ENCODE measurements at regions not wholly inside any gene's neighbourhood (a gene's known extent, or its start where the extent isn't known, plus 50 kb on each side); places are given as distances from the start of the nearest gene placed in this dataset.

GRCh38 chr14:101336183-101336582, 225.1 kb upstream of the DIO3 start:
- Histone ChIP-seq H3K36me3 (replicated peaks in 1 of 2; ENCODE audit: control insufficient read depth in 1 of 2, insufficient read depth in 2 of 2, low read length in 1 of 2) (no peaks in the 10 kb centered on the region), H3K9ac (no peak overlapping the region), H3K4me1 (ENCODE audit: control insufficient read depth in 1 of 2, insufficient read depth in 2 of 2, low read depth in 1 of 2, low read length in 1 of 2) (peaks cover 0 to 4% of the 10 kb centered on the region in 2 experiments; a peak in 1 of 4 replicates), H3K27ac (ENCODE audit: low read depth in 2 of 2, low read length in 1 of 2) (no peak overlapping the region), H3K4me2 (no peak overlapping the region), H3F3A (replicated peaks; ENCODE audit: insufficient read depth) (no peaks in the 10 kb centered on the region), H4K20me1 (ENCODE audit: insufficient read depth) (no peaks in the 10 kb centered on the region), H3K79me2 (ENCODE audit: insufficient read depth) (no peaks in the 10 kb centered on the region), H3K4me3 (ENCODE audit: low read depth in 2 of 2, low read length in 1 of 2) (no peak overlapping the region), H3K27me3 (ENCODE audit: insufficient read depth) (no peaks in the 10 kb centered on the region), H3K9me3 (no peaks in the 10 kb centered on the region), H2AFZ (ENCODE audit: low read depth) (no peak overlapping the region), H3K9me2 (no peaks in the 10 kb centered on the region)
- TF ChIP-seq RAD21 (IDR thresholded peaks at IDR 0.05; ENCODE audit: low read length) (no peak), CTCF (IDR thresholded peaks at IDR 0.05) (no peak), GATA2 (CRISPR knock-in tag; IDR thresholded peaks at IDR 0.05) (no peak), FOXJ3 (CRISPR knock-in tag; IDR thresholded peaks at IDR 0.05) (no peak), RXRA (IDR thresholded peaks at IDR 0.05; ENCODE audit: borderline replicate concordance, low read depth) (no peak), JUND (IDR thresholded peaks at IDR 0.05) (no peak), POLR2AphosphoS5 (IDR thresholded peaks at IDR 0.05; ENCODE audit: low read depth, low read length) (no peak), TAF1 (IDR thresholded peaks at IDR 0.05; ENCODE audit: borderline replicate concordance, low read depth, low read length) (no peak), EP300 (IDR thresholded peaks at IDR 0.05; ENCODE audit: borderline replicate concordance in 1 of 2, low read depth in 1 of 2, low read length in 1 of 2) (no peak), ELF1 (IDR thresholded peaks at IDR 0.05) (no peak), USF2 (IDR thresholded peaks at IDR 0.05; ENCODE audit: borderline replicate concordance, low read depth, low read length) (no peak), IRF3 (IDR thresholded peaks at IDR 0.05; ENCODE audit: low read depth, low read length) (no peak), USF1 (IDR thresholded peaks at IDR 0.05; ENCODE audit: borderline replicate concordance, low read depth) (no peak)
- ChIA-PET POLR2A (no interaction called here), CTCF (no interaction called here)
- no peak for DNase-seq

GRCh38 chr14:101337053-101337452, 224.2 kb upstream of the DIO3 start:
- TF ChIP-seq IRF3 (IDR thresholded peaks at IDR 0.05; ENCODE audit: low read depth, low read length) (no peak), JUND (IDR thresholded peaks at IDR 0.05) (no peak), MXI1 (IDR thresholded peaks at IDR 0.05; ENCODE audit: low read depth, low read length) (no peak), EP300 (IDR thresholded peaks at IDR 0.05; ENCODE audit: borderline replicate concordance in 1 of 2, low read depth in 1 of 2, low read length in 1 of 2) (no peak), RCOR1 (IDR thresholded peaks at IDR 0.05; ENCODE audit: low read length) (no peak), MAX (IDR thresholded peaks at IDR 0.05; ENCODE audit: low read depth) (no peak), FOXJ3 (CRISPR knock-in tag; IDR thresholded peaks at IDR 0.05) (no peak), USF1 (IDR thresholded peaks at IDR 0.05; ENCODE audit: borderline replicate concordance, low read depth) (no peak), FOSL2 (IDR thresholded peaks at IDR 0.05; ENCODE audit: borderline replicate concordance, low read depth) (no peak), SMC3 (IDR thresholded peaks at IDR 0.05; ENCODE audit: low read depth, low read length) (no peak)
- H3K27me3 ChIP-seq (ENCODE audit: insufficient read depth): no peaks in the 10 kb centered on the region
- ChIA-PET CTCF (interaction anchor here (1.9 kb wide), 1 partner anchor 12 kb away, joined by 5 read pairs; no protein-coding TSS in a partner anchor), POLR2A (no interaction called here)
- H3K4me3 ChIP-seq (ENCODE audit: low read depth in 2 of 2, low read length in 1 of 2): no peak overlapping the region
- H3K79me2 ChIP-seq (ENCODE audit: insufficient read depth): no peaks in the 10 kb centered on the region
- H3F3A ChIP-seq (replicated peaks; ENCODE audit: insufficient read depth): no peaks in the 10 kb centered on the region
- H3K9me3 ChIP-seq: no peaks in the 10 kb centered on the region
- H3K4me1 ChIP-seq (ENCODE audit: control insufficient read depth in 1 of 2, insufficient read depth in 2 of 2, low read depth in 1 of 2, low read length in 1 of 2): peaks cover 0 to 4% of the 10 kb centered on the region in 2 experiments; a peak in 1 of 4 replicates
- no peak overlapping the region for H3K9ac ChIP-seq
- no peak overlapping the region for H2AFZ ChIP-seq (ENCODE audit: low read depth)
- H3K36me3 ChIP-seq (replicated peaks in 1 of 2; ENCODE audit: control insufficient read depth in 1 of 2, insufficient read depth in 2 of 2, low read length in 1 of 2): no peaks in the 10 kb centered on the region
- DNase-seq: no peak
- H3K9me2 ChIP-seq: no peaks in the 10 kb centered on the region
- no peaks in the 10 kb centered on the region for H4K20me1 ChIP-seq (ENCODE audit: insufficient read depth)
- WGBS (ENCODE audit: low lambda C conversion rate): 38% methylated on average over 7 of the region's 7 CpGs
- no peak overlapping the region for H3K4me2 ChIP-seq
- no peak overlapping the region for H3K27ac ChIP-seq (ENCODE audit: low read depth in 2 of 2, low read length in 1 of 2)

Data from SK-N-SH (cell line).